Rectal smooth muscle tissue (tissue), 1 donor: ENCODE measurements at regions not wholly inside any gene's neighbourhood (a gene's known extent, or its start where the extent isn't known, plus 50 kb on each side); places are given as distances from the start of the nearest gene placed in this dataset.

Experiments
- H3K27ac ChIP-seq: one replicate; pipeline ENCODE4 v1.7.0; 2013; ENCODE audit warnings: low read depth, low read length, inconsistent platforms
- H3K27me3 ChIP-seq: one replicate; pipeline ENCODE4 v1.7.0; 2013; ENCODE audit warnings: low read length; ENCODE audit not compliant: control insufficient read depth, insufficient read depth
- H3K36me3 ChIP-seq: one replicate; pipeline ENCODE4 v1.7.0; 2013; ENCODE audit warnings: low read length; ENCODE audit not compliant: control insufficient read depth, insufficient read depth
- H3K4me1 ChIP-seq: one replicate; pipeline ENCODE4 v1.7.0; 2013; ENCODE audit warnings: low read length; ENCODE audit not compliant: control insufficient read depth, insufficient read depth
- H3K4me3 ChIP-seq: one replicate; pipeline ENCODE4 v1.7.0; 2013; ENCODE audit warnings: low read length
- H3K9ac ChIP-seq: one replicate; pipeline ENCODE4 v1.7.0; 2013; ENCODE audit warnings: low read length

- Histone ChIP-seq H3K27ac (no peak overlapping the region), H3K27me3 (no peaks in the 10 kb centered on the region), H3K36me3 (no peaks in the 10 kb centered on the region), H3K9ac (no peak overlapping the region), H3K4me3 (no peak overlapping the region), H3K4me1 (no peaks in the 10 kb centered on the region)
These were observed 54.0 kb upstream of the TOP3B start for GRCh38 chr22:22036588-22036987.

GRCh38 chr22:22035771-22036314 lies 53.3 kb upstream of the TOP3B start:
- Histone ChIP-seq H3K36me3 (no peaks in the 10 kb centered on the region), H3K27ac (no peak overlapping the region)

GRCh38 chr22:22035203-22035602 lies 52.6 kb upstream of the TOP3B start:
- H3K4me3 ChIP-seq, result no peak overlapping the region

More at GRCh38 chr22:22035771-22036314, 53.3 kb upstream of the TOP3B start:
- H3K27me3 ChIP-seq, result no peaks in the 10 kb centered on the region
- H3K4me3 ChIP-seq, result no peak overlapping the region
- no peak overlapping the region for H3K9ac ChIP-seq
- no peaks in the 10 kb centered on the region for H3K4me1 ChIP-seq

GRCh38 chr22:22034469-22035132 lies 52.0 kb upstream of the TOP3B start:
- Histone ChIP-seq H3K4me3 (no peak overlapping the region), H3K4me1 (no peaks in the 10 kb centered on the region), H3K36me3 (no peaks in the 10 kb centered on the region), H3K9ac (no peak overlapping the region), H3K27me3 (no peaks in the 10 kb centered on the region), H3K27ac (no peak overlapping the region)

More at GRCh38 chr22:22035203-22035602, 52.6 kb upstream of the TOP3B start:
- Histone ChIP-seq H3K27me3 (no peaks in the 10 kb centered on the region), H3K27ac (no peak overlapping the region), H3K9ac (no peak overlapping the region), H3K4me1 (no peaks in the 10 kb centered on the region), H3K36me3 (no peaks in the 10 kb centered on the region)

- Histone ChIP-seq H3K36me3 (no peaks in the 10 kb centered on the region), H3K4me1 (no peaks in the 10 kb centered on the region), H3K4me3 (no peak overlapping the region)
These were observed 51.3 kb upstream of the TOP3B start for GRCh38 chr22:22033803-22034468.

GRCh38 chr22:22032906-22033802 lies 50.6 kb upstream of the TOP3B start:
- H3K9ac ChIP-seq, result no peak overlapping the region
- no peak overlapping the region for H3K4me3 ChIP-seq
- no peak overlapping the region for H3K27ac ChIP-seq
- no peaks in the 10 kb centered on the region for H3K4me1 ChIP-seq
- no peaks in the 10 kb centered on the region for H3K36me3 ChIP-seq
- no peaks in the 10 kb centered on the region for H3K27me3 ChIP-seq

More at GRCh38 chr22:22033803-22034468, 51.3 kb upstream of the TOP3B start:
- Histone ChIP-seq H3K27ac (no peak overlapping the region), H3K27me3 (no peaks in the 10 kb centered on the region), H3K9ac (no peak overlapping the region)

- H3K4me3 ChIP-seq, result no peak overlapping the region
- no peaks in the 10 kb centered on the region for H3K36me3 ChIP-seq
- no peak overlapping the region for H3K9ac ChIP-seq
- H3K4me1 ChIP-seq, result no peaks in the 10 kb centered on the region
- H3K27me3 ChIP-seq, result no peaks in the 10 kb centered on the region
- H3K27ac ChIP-seq, result no peak overlapping the region
These were observed 49.7 kb upstream of the TOP3B start for GRCh38 chr22:22032099-22032905.
